Vagina (tissue), 2 donors: ENCODE measurements at regions not wholly inside any gene's neighbourhood (a gene's known extent, or its start where the extent isn't known, plus 50 kb on each side); places are given as distances from the start of the nearest gene placed in this dataset.

ENCODE experiments used
- DNase-seq, 2 donors: peaks; one replicate each; pipeline ENCODE4 v3.0.0-alpha.2; 2017; ENCODE audit errors: extremely low spot score in 2 of 2
- H3K27ac ChIP-seq: fragments of 200-600 bp; sonication (generic); one replicate; pipeline ENCODE4 v1.5.1; 2019
- H3K27me3 ChIP-seq: fragments of 200-600 bp; sonication (generic); one replicate; pipeline ENCODE4 v1.5.1; 2019
- H3K36me3 ChIP-seq, 2 donors: fragments of 200-600 bp; sonication (generic); one replicate each; pipeline ENCODE4 v1.5.1; 2017 to 2019
- H3K4me1 ChIP-seq: fragments of 200-600 bp; sonication (generic); one replicate; pipeline ENCODE4 v1.5.1; 2019
- H3K4me3 ChIP-seq, 2 donors: fragments of 200-600 bp; sonication (generic); 1 replicate in 1 of 2; 2 replicates in 1 of 2; pipeline ENCODE4 v1.5.1; 2016 to 2019
- H3K9me3 ChIP-seq: fragments of 200-600 bp; sonication (generic); one replicate; pipeline ENCODE4 v1.5.1; 2019
- CTCF ChIP-seq, 3 experiments: fragments of 450-650 bp in 2 of 3; fragments of 200-600 bp in 1 of 3; sonication (generic) in 1 of 3; IDR thresholded peaks; one replicate each; pipeline ENCODE4 v1.5.1; 2017 to 2019; ENCODE audit warnings: antibody characterized with exemption in 3 of 3, mild to moderate bottlenecking in 2 of 3, moderate library complexity in 2 of 3
- POLR2A ChIP-seq, 2 donors: fragments of 450-650 bp; IDR thresholded peaks; one replicate each; pipeline ENCODE4 v1.6.1; 2017; ENCODE audit warnings: antibody characterized with exemption in 2 of 2, mild to moderate bottlenecking in 2 of 2, moderate library complexity in 2 of 2
- POLR2AphosphoS5 ChIP-seq, 2 donors: sonication (generic); formaldehyde crosslinking; IDR thresholded peaks; one replicate each; pipeline ENCODE4 v1.9.0; 2017; ENCODE audit warnings: antibody characterized with exemption in 2 of 2, mild to moderate bottlenecking in 2 of 2, low read depth in 1 of 2; ENCODE audit not compliant: insufficient read depth in 1 of 2
- intact Hi-C: fragments of 100-400 bp; cut with DNase I; formaldehyde crosslinking; loops from one replicate; pipeline ENCODE4 v1.15.1; 2023

DNA sequence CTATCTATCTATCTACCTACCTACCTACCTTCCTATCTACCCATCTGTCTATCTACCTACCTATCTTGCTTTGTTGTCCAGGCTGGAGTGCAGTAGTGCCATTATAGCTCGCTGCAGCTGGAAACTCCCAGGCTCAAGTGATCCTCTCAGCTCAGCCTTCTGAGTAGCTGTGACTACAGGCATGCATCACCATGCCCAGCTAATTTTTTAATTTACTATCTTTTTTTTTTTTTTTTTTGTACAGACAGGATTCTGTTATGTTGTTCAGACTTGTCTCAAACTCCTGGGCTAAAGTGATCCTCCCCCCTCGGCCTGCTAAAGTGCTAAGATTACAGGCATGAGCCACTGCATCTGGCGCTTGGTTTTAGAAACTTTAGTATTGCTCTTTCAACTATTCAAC, 762.4 kb downstream of the SLC6A15 start:
- intact Hi-C loops: no loop called here
- TF ChIP-seq CTCF (IDR thresholded peaks at IDR 0.05) (no peak), POLR2AphosphoS5 (IDR thresholded peaks at IDR 0.05; ENCODE audit: insufficient read depth in 1 of 2, low read depth in 1 of 2) (peak in 1 of 2 donors; percentile 10)
- Histone ChIP-seq H3K9me3 (no peaks in the 10 kb centered on the region), H3K27me3 (no peaks in the 10 kb centered on the region), H3K4me1 (no peaks in the 10 kb centered on the region), H3K27ac (no peak overlapping the region), H3K36me3 (no peaks in the 10 kb centered on the region), H3K4me3 (no peak overlapping the region)
- DNase-seq: no peak

- TF ChIP-seq POLR2A (IDR thresholded peaks at IDR 0.05) (no peak), CTCF (IDR thresholded peaks at IDR 0.05) (no peak), POLR2AphosphoS5 (IDR thresholded peaks at IDR 0.05; ENCODE audit: insufficient read depth in 1 of 2, low read depth in 1 of 2) (no peak)
- intact Hi-C loops: no loop called here
- no peaks in the 10 kb centered on the region for H3K27me3 ChIP-seq
- DNase-seq: no peak
- H3K9me3 ChIP-seq: no peaks in the 10 kb centered on the region
- no peaks in the 10 kb centered on the region for H3K4me1 ChIP-seq
- H3K36me3 ChIP-seq: no peaks in the 10 kb centered on the region
- no peak overlapping the region for H3K4me3 ChIP-seq
- H3K27ac ChIP-seq: no peak overlapping the region
These were observed 764.3 kb downstream of the SLC6A15 start for GRCh38 chr12:84148335-84148734.

DNA sequence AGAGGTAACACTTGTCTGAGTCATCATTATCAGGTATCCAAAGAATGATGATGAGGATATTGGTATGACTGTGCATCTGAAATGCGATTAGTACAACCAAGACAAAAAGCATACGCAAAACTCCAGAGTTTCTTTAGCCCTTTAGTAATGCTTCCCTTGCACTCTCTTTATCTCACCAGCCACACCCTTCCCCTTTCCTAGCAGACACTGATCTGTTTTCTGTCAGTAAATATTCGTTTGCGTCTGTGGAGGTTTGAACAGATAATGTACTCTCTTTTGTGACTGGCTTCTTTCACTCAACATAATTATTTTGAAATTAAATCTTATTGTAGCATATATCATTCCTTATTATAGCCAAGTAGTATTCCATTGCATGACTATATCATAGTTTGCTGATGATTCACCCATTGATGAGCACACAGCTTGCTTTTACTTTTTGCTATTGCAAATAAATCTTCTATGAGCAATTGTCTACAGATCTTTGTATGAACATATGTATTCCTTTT, 775.7 kb downstream of the SLC6A15 start:
- Histone ChIP-seq H3K4me1 (no peaks in the 10 kb centered on the region), H3K27me3 (no peaks in the 10 kb centered on the region), H3K9me3 (no peaks in the 10 kb centered on the region), H3K27ac (no peak overlapping the region), H3K4me3 (no peak overlapping the region), H3K36me3 (no peaks in the 10 kb centered on the region)
- intact Hi-C loops: loop anchor here (5.0 kb wide), 1 partner anchor 355 kb away; no protein-coding TSS in a partner anchor
- no peak for DNase-seq
- TF ChIP-seq CTCF (IDR thresholded peaks at IDR 0.05) (no peak), POLR2AphosphoS5 (IDR thresholded peaks at IDR 0.05; ENCODE audit: insufficient read depth in 1 of 2, low read depth in 1 of 2) (no peak), POLR2A (IDR thresholded peaks at IDR 0.05) (no peak)

GRCh38 chr12:84135586-84136279, 776.9 kb downstream of the SLC6A15 start:
- no peaks in the 10 kb centered on the region for H3K27me3 ChIP-seq
- H3K4me3 ChIP-seq: no peak overlapping the region
- H3K27ac ChIP-seq: no peak overlapping the region
- H3K9me3 ChIP-seq: no peaks in the 10 kb centered on the region
- no peaks in the 10 kb centered on the region for H3K36me3 ChIP-seq
- DNase-seq: no peak
- no peak for TF ChIP-seq POLR2AphosphoS5 (IDR thresholded peaks at IDR 0.05; ENCODE audit: insufficient read depth in 1 of 2, low read depth in 1 of 2)
- TF ChIP-seq CTCF (IDR thresholded peaks at IDR 0.05): no peak
- TF ChIP-seq POLR2A (IDR thresholded peaks at IDR 0.05): no peak
- no peaks in the 10 kb centered on the region for H3K4me1 ChIP-seq
- intact Hi-C loops: loop anchor here (5.0 kb wide), 1 partner anchor 357 kb away; no protein-coding TSS in a partner anchor

DNA sequence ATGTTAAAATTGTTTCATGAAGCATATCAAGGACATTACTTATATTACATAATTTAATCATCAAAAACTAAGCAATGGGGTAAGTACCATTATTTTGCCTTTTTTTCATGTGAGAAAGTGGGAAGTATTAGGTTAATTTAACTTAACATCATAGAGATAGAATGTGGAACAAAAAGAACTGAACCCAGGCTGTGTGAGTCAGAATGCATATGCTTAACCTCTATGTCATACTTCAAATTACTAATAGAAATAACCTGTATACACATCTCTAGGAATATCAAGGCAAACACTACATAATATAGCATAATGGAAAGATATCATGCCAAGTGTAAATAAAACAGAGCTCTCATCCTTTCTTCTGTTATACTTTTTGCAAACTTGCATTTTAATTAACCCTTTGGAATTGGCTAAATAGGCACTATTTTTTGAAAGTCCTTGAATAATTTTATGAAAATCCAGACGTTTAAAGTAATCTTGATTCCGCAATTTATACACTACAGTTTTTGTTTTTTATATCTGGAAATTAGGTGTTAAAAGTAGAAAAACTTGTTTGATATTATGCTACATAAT, 777.7 kb downstream of the SLC6A15 start:
- no peaks in the 10 kb centered on the region for H3K36me3 ChIP-seq
- H3K4me1 ChIP-seq: no peaks in the 10 kb centered on the region

More for the DNA sequence above, 777.7 kb downstream of the SLC6A15 start:
- intact Hi-C loops: loop anchor here (5.0 kb wide), 1 partner anchor 357 kb away; no protein-coding TSS in a partner anchor
- no peak for DNase-seq
- no peak for TF ChIP-seq CTCF (IDR thresholded peaks at IDR 0.05)
- no peak for TF ChIP-seq POLR2AphosphoS5 (IDR thresholded peaks at IDR 0.05; ENCODE audit: insufficient read depth in 1 of 2, low read depth in 1 of 2)
- TF ChIP-seq POLR2A (IDR thresholded peaks at IDR 0.05): no peak
- Histone ChIP-seq H3K27ac (no peak overlapping the region), H3K4me3 (no peak overlapping the region), H3K27me3 (no peaks in the 10 kb centered on the region), H3K9me3 (no peaks in the 10 kb centered on the region)
